HCT116 (cell line): ENCODE measurements at regions not wholly inside any gene's neighbourhood (a gene's known extent, or its start where the extent isn't known, plus 50 kb on each side); places are given as distances from the start of the nearest gene placed in this dataset.

Experiments used
- ATAC-seq: fragments of 200-7000 bp; cut with Tn5 transposase; 2 replicates; pipeline ENCODE4 v1.9.1; 2020; ENCODE audit warnings: mild to moderate bottlenecking, moderate library complexity
- BruUV-seq: library from RNA; stranded (reverse); fragments of 400-500 nt; replicated peaks from 2 replicates; lab custom pipeline; 2021; lab: Mats Ljungman, UMichigan
- CTCF ChIA-PET: fragments of 300-600 bp; sonication (Branson Sonifier 250); formaldehyde crosslinking; loops from one replicate; lab custom pipeline; 2021; ENCODE audit warnings: antibody characterized with exemption; lab: Charles Lee
- POLR2A ChIA-PET: fragments of 300-600, 350-600 bp; sonication (Branson Sonifier 250); formaldehyde crosslinking; loops from one replicate; lab custom pipeline; 2021; ENCODE audit warnings: antibody characterized with exemption; lab: Charles Lee
- RAD21 ChIA-PET, 2 experiments: fragments of 300-600 bp; sonication (Branson Sonifier 250); formaldehyde crosslinking; loops; one replicate each; lab custom pipeline; 2023; ENCODE audit warnings: low total read pairs in 2 of 2; ENCODE audit not compliant: uncharacterized antibody in 2 of 2, unreplicated experiment in 2 of 2, low non-redundant PET in 1 of 2; lab: Charles Lee
- DNase-seq: peaks from one replicate; pipeline ENCODE4 v3.0.0-alpha.2; 2010; ENCODE audit warnings: low read depth, low spot score
- H2AFZ ChIP-seq: fragments of 200-600 bp; shearing (Covaris generic), sonication (generic); 2 replicates; pipeline ENCODE4 v1.6.1; 2017; ENCODE audit warnings: low read depth, mixed run types, mixed read lengths, antibody characterized with exemption, low read length; ENCODE audit not compliant: poor library complexity, severe bottlenecking
- H3K27ac ChIP-seq: 2 replicates; pipeline ENCODE4 v1.5.1; 2012; ENCODE audit warnings: low read depth, low read length
- H3K27me3 ChIP-seq: fragments of 200-600 bp; sonication (generic); 2 replicates; pipeline ENCODE4 v1.6.1; 2016; ENCODE audit warnings: mixed run types, low read length, mixed read lengths; ENCODE audit not compliant: insufficient read depth
- H3K36me3 ChIP-seq, 2 experiments: fragments of 200-500 bp in 1 of 2; fragments of 200-600 bp in 1 of 2; sonication (Bioruptor generic) in 1 of 2; sonication (generic) in 1 of 2; 2 replicates each; pipeline versions ENCODE4 v1.5.1 to v1.6.1; 2014 to 2016; ENCODE audit warnings: low read length in 2 of 2, inconsistent platforms in 1 of 2, mixed read lengths in 1 of 2, mixed run types in 1 of 2; ENCODE audit not compliant: insufficient read depth in 2 of 2, control insufficient read depth in 1 of 2
- H3K4me1 ChIP-seq, 2 experiments: fragments of 200-600 bp in 1 of 2; sonication (generic) in 1 of 2; 2 replicates each; pipeline versions ENCODE4 v1.5.1 to v1.6.1; 2012 to 2017; ENCODE audit warnings: low read length in 2 of 2, inconsistent platforms in 1 of 2, mild to moderate bottlenecking in 1 of 2, mixed read lengths in 1 of 2, mixed run types in 1 of 2, moderate library complexity in 1 of 2; ENCODE audit not compliant: insufficient read depth in 2 of 2, control insufficient read depth in 1 of 2
- H3K4me2 ChIP-seq: fragments of 200-600 bp; sonication (generic); 2 replicates; pipeline ENCODE4 v1.6.1; 2017; ENCODE audit warnings: mixed run types, low read length, mixed read lengths
- H3K4me3 ChIP-seq, 2 experiments: fragments of 200-600 bp in 1 of 2; sonication (generic) in 1 of 2; replicated peaks in 1 of 2; 2 replicates each; pipeline ENCODE4 v1.5.1; 2011 to 2016; ENCODE audit warnings: low read length in 2 of 2, control low read depth in 1 of 2, low read depth in 1 of 2, mild to moderate bottlenecking in 1 of 2, mixed read lengths in 1 of 2, mixed run types in 1 of 2
- H3K79me2 ChIP-seq: fragments of 200-600 bp; sonication (generic); 2 replicates; pipeline ENCODE4 v1.6.1; 2017; ENCODE audit warnings: mild to moderate bottlenecking, mixed run types, low read length, moderate library complexity, mixed read lengths; ENCODE audit not compliant: insufficient read depth
- H3K9ac ChIP-seq: fragments of 200-600 bp; sonication (generic); 2 replicates; pipeline ENCODE4 v1.6.1; 2016; ENCODE audit warnings: low read length, mixed read lengths
- H3K9me2 ChIP-seq: fragments of 200-600 bp; sonication (generic), shearing (Covaris generic); 2 replicates; pipeline ENCODE4 v1.6.1; 2017; ENCODE audit warnings: mixed run types, mild to moderate bottlenecking, moderate library complexity; ENCODE audit not compliant: insufficient read depth
- H3K9me3 ChIP-seq, 2 experiments: fragments of 200-500 bp in 1 of 2; fragments of 200-600 bp in 1 of 2; sonication (Bioruptor generic) in 1 of 2; sonication (generic) in 1 of 2; 2 replicates each; pipeline ENCODE4 v1.6.1; 2014 to 2017; ENCODE audit warnings: low read length in 2 of 2, mixed read lengths in 2 of 2, inconsistent platforms in 1 of 2, low read depth in 1 of 2, mild to moderate bottlenecking in 1 of 2, mixed run types in 1 of 2, moderate library complexity in 1 of 2; ENCODE audit not compliant: control insufficient read depth in 1 of 2, insufficient read depth in 1 of 2
- H4K20me1 ChIP-seq: fragments of 200-600 bp; sonication (generic), shearing (Covaris generic); 2 replicates; pipeline ENCODE4 v1.6.1; 2017; ENCODE audit warnings: mixed run types, mild to moderate bottlenecking, moderate library complexity; ENCODE audit not compliant: insufficient read depth
- CBX3 ChIP-seq: IDR thresholded peaks from 2 replicates; pipeline ENCODE4 v1.6.1; 2012; ENCODE audit warnings: low read depth
- EGR1 ChIP-seq: IDR thresholded peaks from 2 replicates; pipeline ENCODE4 v1.6.1; 2012; ENCODE audit warnings: low read depth
- POLR2A ChIP-seq: IDR thresholded peaks from 2 replicates; pipeline ENCODE4 v1.7.0; 2011; ENCODE audit warnings: borderline replicate concordance; ENCODE audit not compliant: insufficient read depth, insufficient read length; ENCODE audit errors: extremely low read depth
- POLR2AphosphoS5 ChIP-seq: IDR thresholded peaks from 2 replicates; pipeline ENCODE4 v1.6.1; 2011; ENCODE audit warnings: mild to moderate bottlenecking, low read depth, low read length, moderate library complexity
- REST ChIP-seq: IDR thresholded peaks from 2 replicates; pipeline ENCODE4 v1.6.1; 2012; ENCODE audit warnings: low read depth
- ZNF274 ChIP-seq: fragments of 200-500 bp; sonication (Bioruptor generic); IDR thresholded peaks from 2 replicates; pipeline ENCODE4 v1.6.1; 2014; ENCODE audit warnings: mild to moderate bottlenecking, low read depth, low read length, inconsistent platforms
- intact Hi-C: fragments of 100-400 bp; cut with micrococcal nuclease; formaldehyde crosslinking; loops from 2 replicates; pipeline ENCODE4 v1.10.0; 2022
- TF ChIP-seq, protein P1 (sequence below): IDR thresholded peaks from 2 replicates; pipeline ENCODE4 v1.6.1; 2012
- TF ChIP-seq, protein P2 (sequence below), 3 experiments: fragments of 200-600 bp in 1 of 3; sonication (generic) in 1 of 3; IDR thresholded peaks in 2 of 3; conservative IDR thresholded peaks in 1 of 3; 2 replicates each; pipeline ENCODE4 v1.5.1; 2012 to 2017; ENCODE audit warnings: low read depth in 2 of 3, low read length in 2 of 3, antibody characterized with exemption in 1 of 3, borderline replicate concordance in 1 of 3, control low read depth in 1 of 3, mild to moderate bottlenecking in 1 of 3, mixed read lengths in 1 of 3, mixed run types in 1 of 3, moderate library complexity in 1 of 3; ENCODE audit not compliant: insufficient read depth in 1 of 3

DNA sequence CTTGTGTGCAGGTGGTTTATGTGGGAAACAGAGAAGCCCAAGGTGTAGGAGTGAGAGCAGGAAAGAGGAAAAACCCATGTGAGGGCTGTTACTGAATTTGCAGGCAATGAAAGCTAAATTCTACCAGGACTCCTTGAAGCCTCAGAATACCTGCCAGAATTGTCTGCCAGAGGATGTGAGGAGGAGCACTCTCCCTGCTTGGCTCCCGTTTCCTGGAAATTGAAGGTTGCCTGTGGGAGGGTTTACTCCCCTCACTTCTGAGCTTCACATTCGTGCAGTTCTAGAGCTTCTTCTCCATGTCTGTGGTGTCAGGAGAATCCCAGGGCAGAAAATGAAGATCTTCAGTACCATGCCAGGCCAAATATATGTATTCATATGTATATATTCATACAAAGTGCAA lies 220.8 kb upstream of the ZP4 start:
- ChIA-PET CTCF (no interaction called here), POLR2A (no interaction called here)
- no peak for ATAC-seq

More for the DNA sequence above, 220.8 kb upstream of the ZP4 start:
- peaks cover 0 to 12% of the 10 kb centered on the region in 2 experiments; a peak in 2 of 4 replicates for H3K9me3 ChIP-seq
- no peaks in the 10 kb centered on the region for H3K4me1 ChIP-seq
- intact Hi-C loops = no loop called here
- no TSS peak for BruUV-seq
- no peak overlapping the region for H2AFZ ChIP-seq
- H3K36me3 ChIP-seq = no peaks in the 10 kb centered on the region
- no peaks in the 10 kb centered on the region for H3K79me2 ChIP-seq
- no peaks in the 10 kb centered on the region for H3K27me3 ChIP-seq
- H3K9me2 ChIP-seq = no peaks in the 10 kb centered on the region
- H3K27ac ChIP-seq = no peak overlapping the region
- no peak for DNase-seq
- H3K4me2 ChIP-seq = no peak overlapping the region
- no peak for TF ChIP-seq POLR2AphosphoS5
- TF ChIP-seq ZNF274 = no peak
- TF ChIP-seq CBX3 = no peak
- TF ChIP-seq POLR2A = no peak
- TF ChIP-seq EGR1 = no peak
- TF ChIP-seq REST = no peak
- TF ChIP-seq, protein P1, sequence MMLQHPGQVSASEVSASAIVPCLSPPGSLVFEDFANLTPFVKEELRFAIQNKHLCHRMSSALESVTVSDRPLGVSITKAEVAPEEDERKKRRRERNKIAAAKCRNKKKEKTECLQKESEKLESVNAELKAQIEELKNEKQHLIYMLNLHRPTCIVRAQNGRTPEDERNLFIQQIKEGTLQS = no peak
- TF ChIP-seq, protein P2, sequence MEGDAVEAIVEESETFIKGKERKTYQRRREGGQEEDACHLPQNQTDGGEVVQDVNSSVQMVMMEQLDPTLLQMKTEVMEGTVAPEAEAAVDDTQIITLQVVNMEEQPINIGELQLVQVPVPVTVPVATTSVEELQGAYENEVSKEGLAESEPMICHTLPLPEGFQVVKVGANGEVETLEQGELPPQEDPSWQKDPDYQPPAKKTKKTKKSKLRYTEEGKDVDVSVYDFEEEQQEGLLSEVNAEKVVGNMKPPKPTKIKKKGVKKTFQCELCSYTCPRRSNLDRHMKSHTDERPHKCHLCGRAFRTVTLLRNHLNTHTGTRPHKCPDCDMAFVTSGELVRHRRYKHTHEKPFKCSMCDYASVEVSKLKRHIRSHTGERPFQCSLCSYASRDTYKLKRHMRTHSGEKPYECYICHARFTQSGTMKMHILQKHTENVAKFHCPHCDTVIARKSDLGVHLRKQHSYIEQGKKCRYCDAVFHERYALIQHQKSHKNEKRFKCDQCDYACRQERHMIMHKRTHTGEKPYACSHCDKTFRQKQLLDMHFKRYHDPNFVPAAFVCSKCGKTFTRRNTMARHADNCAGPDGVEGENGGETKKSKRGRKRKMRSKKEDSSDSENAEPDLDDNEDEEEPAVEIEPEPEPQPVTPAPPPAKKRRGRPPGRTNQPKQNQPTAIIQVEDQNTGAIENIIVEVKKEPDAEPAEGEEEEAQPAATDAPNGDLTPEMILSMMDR (IDR thresholded peaks at IDR 0.05 in 2 of 3, conservative IDR thresholded peaks at IDR 0.05 in 1 of 3; ENCODE audit: borderline replicate concordance in 1 of 3, insufficient read depth in 1 of 3, low read depth in 2 of 3, low read length in 2 of 3) = no peak
- TF ChIP-seq, all 23 proteins: peak for 0
- H4K20me1 ChIP-seq = no peaks in the 10 kb centered on the region
- no peak overlapping the region for H3K9ac ChIP-seq
- no peak overlapping the region for H3K4me3 ChIP-seq
- RAD21 ChIA-PET = no interaction called here
